SW480 (cell line): ENCODE measurements at regions not wholly inside any gene's neighbourhood (a gene's known extent, or its start where the extent isn't known, plus 50 kb on each side); places are given as distances from the start of the nearest gene placed in this dataset.
"Not testable (repeated sequence)": the region's sequence is repeated elsewhere in the genome, so short reads cannot be mapped to it uniquely, and the experiment has no call there.

ENCODE experiments used
- DNase-seq: peaks from one replicate; pipeline ENCODE4 v3.0.0-alpha.2; 2016; ENCODE audit warnings: low spot score

DNA sequence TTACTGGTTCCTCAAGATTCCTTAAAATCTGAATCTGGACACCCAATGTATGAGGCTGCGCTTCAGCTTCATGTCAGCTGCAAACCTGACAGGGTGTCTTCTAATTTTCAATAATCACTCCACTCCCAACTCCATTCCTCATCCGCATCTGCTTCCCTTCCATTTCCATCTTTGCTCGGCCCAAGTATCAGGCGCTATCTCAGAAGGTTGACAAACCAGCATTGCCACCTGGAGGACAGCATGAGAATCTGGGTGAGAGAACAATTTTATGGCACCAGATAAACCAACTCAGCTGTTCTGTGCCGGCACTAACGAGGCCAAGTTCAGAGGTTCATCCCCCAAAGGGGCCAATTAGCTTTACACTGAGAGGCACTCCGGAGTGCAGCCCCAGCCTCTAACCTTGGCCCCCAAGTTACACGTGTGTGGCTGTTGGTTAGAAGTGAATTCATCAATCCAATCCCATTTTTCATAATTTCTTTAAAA is 79.1 kb upstream of the LMO2 start:
- peak; percentile 81 for DNase-seq

GRCh38 chr11:33967451-33967850 is 75.6 kb upstream of the LMO2 start:
- DNase-seq: no peak

DNA sequence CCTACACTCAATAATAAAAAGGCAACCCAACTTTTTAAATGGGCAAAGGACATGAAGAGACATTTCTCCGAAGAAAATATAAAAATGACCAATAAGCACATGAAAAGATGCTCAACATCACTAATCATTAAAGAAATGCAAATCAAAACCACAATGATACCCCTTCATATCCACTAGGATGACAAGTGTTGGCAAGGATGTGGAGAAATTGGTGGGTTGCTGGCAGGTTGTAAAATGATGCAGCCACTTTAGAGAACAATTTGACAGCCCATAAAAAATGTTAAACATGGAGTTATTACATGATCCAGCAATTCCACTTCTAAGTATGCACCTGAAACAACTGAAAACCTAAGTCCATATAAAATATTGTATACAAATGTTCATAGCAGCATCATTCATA is 73.2 kb upstream of the LMO2 start:
- no peak for DNase-seq

DNA sequence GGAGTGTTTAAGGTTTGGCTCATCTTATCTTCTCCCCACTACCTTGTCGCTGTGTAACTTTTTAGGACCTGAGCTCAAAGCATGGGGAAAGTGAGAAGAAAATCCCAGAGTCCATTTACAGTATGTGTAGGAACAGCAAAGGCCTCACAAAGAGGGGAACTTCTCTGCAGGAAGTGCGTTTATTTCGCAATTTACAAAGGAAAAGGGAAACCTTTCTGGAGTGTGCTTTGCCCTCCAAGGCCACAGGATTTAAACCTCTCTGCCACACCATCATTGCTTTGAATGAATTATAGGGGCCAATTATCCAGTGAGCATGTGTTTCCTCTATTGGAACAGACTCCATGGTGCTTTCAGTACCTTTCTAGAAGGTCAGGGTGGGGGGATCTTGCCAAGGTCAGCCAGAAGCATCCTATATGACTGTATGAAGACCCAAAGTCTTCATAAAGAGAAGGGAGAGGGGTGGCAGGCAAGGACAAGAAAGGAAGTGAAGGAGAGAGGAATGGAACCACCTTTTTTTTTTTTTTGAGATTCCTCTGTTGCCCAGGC is 68.1 kb upstream of the LMO2 start:
- no peak for DNase-seq

GRCh38 chr11:33957304-33957917 is 65.5 kb upstream of the LMO2 start:
- no peak for DNase-seq

GRCh38 chr11:33956611-33957010 is 64.7 kb upstream of the LMO2 start:
- DNase-seq: no peak

DNA sequence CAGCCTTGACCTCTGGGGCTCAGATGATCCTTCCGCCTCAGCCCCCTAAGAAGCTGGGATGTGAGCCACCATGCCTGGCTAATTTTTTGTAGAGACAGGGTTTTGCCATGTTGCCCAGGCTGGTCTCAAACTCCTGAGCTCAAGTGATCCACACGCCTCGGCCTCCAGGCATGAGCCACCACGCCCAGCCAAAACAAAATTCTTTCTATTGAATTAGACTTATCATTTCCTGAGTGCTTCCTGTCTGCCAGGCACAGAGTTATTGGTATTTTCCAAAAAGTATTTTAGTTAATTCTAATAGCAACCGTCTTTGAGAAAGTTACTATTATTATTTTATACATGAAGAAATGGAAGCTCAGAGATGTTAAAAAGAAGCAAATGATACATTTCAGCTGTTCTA is 61.4 kb upstream of the LMO2 start:
- DNase-seq: no peak

DNA sequence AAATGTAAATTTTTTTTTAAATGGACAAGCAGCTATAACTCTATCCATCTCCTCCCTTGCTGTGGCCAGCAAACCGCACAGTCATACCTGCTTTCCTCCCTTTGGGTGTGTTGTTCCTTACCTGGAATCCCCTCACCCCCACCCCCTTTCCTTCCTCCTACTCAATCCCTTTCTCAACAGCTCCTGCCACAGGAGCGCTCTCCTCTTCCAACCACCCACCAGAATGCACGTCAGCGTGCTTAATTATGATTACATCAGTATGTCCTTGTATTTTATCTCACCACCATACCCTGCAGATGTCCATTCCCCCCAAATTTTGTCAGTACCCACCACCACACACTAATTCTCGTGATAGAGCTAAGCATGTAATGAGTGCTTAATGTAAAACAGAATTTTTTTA is 60.9 kb upstream of the LMO2 start:
- no peak for DNase-seq

GRCh38 chr11:33949252-33949913 is 57.5 kb upstream of the LMO2 start:
- no peak for DNase-seq

DNA sequence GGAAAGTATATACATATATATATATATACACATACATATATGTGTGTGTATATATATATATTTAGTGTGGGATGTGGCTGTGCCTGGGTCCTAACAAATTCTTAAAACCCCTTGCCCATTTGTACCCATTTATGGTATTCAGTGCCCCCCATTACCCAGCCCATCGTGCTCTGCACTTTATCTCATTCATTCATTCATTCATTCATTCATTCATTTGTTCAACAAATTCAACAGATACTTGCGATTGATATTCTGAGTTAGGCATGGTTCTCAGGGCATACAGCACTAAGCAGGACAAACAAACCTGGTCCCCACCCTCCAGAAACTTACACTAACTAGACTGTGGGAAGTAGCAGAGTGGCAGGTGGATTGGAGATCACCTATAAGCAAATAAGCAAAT is 56.6 kb upstream of the LMO2 start:
- DNase-seq: no peak

- DNase-seq: not testable (repeated sequence)
Measured at GRCh38 chr11:33947918-33948317, 56.0 kb upstream of the LMO2 start.

GRCh38 chr11:33946930-33947329 is 55.1 kb upstream of the LMO2 start:
- no peak for DNase-seq

DNA sequence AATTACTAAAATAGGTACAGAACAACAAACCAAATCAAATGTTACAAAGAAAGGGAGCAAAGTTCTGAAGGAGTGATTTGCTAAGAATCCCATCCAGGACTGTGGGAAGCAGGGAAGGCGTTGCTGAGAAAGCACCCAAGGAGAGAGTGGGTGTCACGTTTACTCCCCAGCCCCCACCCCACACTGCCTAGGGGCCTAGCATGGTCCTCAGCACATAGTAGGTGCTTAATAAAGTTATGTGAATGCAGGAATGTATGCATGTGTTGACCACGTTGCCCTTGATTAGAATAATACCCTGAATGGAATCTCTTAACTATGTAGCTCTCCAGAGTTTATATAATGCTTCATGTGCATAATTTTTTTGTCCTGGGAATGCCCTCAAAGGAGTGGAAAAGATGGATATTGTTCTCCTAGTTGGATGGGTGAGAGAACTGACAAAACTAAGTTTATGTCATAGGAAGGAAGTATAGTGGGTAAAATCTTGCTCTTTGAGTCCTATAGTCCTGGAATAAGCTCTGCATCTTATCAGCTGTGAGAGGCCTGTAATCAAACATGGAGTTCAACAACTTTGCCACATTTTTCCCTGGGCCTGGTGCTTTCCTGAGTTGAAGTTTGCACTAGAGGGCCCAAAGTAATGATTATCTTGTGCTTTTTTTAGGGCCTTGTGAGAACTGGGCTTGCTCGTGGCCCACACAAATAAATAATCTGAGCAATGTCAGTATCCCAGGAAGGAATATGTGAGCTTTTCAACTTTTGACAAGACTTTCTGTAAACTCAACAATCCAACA is 53.8 kb upstream of the LMO2 start:
- no peak for DNase-seq

DNA sequence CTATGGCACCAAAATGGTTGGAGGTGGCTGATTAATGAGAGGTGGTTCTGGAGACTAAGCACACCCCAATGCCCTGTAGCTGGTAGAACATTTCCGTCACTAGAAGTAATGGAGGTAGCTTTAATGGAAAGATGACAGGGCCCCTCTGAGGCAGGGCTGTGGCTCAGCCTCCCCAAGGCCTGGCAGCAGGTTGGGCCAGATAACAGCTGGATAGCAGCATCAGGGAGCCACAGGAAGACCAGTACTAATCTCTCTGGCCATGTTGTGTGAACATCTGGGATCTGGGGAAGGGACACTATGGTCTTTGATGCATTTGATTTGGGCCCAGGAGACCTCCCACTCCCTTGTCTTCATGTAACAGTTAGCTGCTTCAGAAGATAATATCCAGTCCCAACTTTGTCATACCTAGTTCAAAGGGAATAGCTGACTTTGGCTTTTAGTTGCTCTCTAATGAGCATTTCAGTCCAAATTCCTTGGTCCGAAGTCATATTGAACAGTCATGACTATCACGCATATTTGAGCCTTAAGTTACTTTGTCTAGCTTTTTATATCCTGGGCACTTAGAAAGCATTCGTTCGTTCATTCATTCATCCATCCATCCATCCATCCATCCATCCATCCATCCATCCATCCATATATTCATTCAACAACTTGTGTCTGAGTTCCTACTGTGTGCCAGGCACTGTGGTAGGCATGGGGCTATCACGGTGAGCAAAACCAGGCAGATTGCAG is 53.0 kb upstream of the LMO2 start:
- DNase-seq: no peak

DNA sequence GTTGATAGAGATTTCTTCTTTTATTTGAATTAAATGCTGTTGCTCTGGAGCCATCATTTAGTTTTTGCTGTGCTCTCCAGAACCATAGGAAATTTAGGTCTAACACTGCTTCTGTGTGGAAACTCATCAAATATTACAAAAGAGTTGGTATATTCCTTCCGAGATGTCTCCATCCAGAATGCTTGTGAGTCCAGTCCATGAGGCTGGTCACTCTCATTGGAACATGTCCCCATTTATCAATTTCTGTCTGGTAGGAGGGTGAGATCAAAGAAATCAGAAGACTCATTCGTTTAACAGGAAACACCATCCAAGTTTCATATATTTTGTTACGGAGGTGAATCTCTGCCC is 52.4 kb upstream of the LMO2 start:
- no peak for DNase-seq

DNA sequence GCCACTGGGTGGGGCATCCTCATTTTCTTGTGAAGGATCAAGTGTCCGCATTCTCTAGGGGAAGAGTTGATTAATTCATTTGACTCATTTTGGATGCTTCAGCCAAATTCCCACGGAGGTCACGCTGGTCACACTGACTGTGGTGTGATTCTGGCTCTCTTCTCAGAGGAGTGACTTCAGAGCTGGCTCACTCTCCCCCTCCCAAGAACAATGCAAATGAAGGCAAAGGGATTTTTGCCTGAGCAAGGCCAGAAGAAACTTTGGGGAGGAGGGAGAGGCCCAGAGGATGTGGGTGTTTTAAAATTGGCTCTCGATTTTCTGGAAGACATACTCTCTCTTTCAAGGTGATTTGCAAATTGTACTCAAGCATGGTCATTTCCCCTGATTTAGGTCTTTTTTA is 51.1 kb upstream of the LMO2 start:
- no peak for DNase-seq

GRCh38 chr11:33941637-33942160 is 49.8 kb upstream of the LMO2 start:
- peak; percentile 93 for DNase-seq
